Hematopoietic multipotent progenitor cell treated with erythropoietin and hydrocortisone succinate and interleukin-3 and kit ligand, for 17 days (in vitro differentiated cells): ENCODE measurements at regions not wholly inside any gene's neighbourhood (a gene's known extent, or its start where the extent isn't known, plus 50 kb on each side); places are given as distances from the start of the nearest gene placed in this dataset.
"Not testable (repeated sequence)": the region's sequence is repeated elsewhere in the genome, so short reads cannot be mapped to it uniquely, and the experiment has no call there.

Experiments
- DNase-seq: peaks from one replicate; pipeline ENCODE4 v3.0.0-alpha.2; 2015; ENCODE audit warnings: low spot score

- no peak for DNase-seq
Observed at GRCh38 chr7:101708223-101708622, 79.1 kb upstream of the MYL10 start.

- no peak for DNase-seq
Observed at GRCh38 chr7:101712652-101713051, 83.6 kb upstream of the MYL10 start.

GRCh38 chr7:101714097-101714496, 85.0 kb upstream of the MYL10 start:
- DNase-seq: no peak

- DNase-seq: no peak
Observed at GRCh38 chr7:101717628-101718357, 88.7 kb upstream of the MYL10 start.

- DNase-seq: no peak
Observed at GRCh38 chr7:101718363-101719122, 89.4 kb upstream of the MYL10 start.

- no peak for DNase-seq
Observed at GRCh38 chr7:101719123-101719470, 90.0 kb upstream of the MYL10 start.

- no peak for DNase-seq
Observed at GRCh38 chr7:101720324-101720723, 91.2 kb upstream of the MYL10 start.

GRCh38 chr7:101722247-101722646, 93.2 kb upstream of the MYL10 start:
- DNase-seq: no peak

GRCh38 chr7:101723835-101724234, 93.6 kb upstream of the CUX1 start:
- no peak for DNase-seq

GRCh38 chr7:101724957-101725356, 92.5 kb upstream of the CUX1 start:
- no peak for DNase-seq

- no peak for DNase-seq
Observed at GRCh38 chr7:101725921-101726320, 91.5 kb upstream of the CUX1 start.

GRCh38 chr7:101727184-101727583, 90.2 kb upstream of the CUX1 start:
- no peak for DNase-seq

GRCh38 chr7:101728128-101728527, 89.3 kb upstream of the CUX1 start:
- DNase-seq: no peak

GRCh38 chr7:101728873-101729240, 88.6 kb upstream of the CUX1 start:
- DNase-seq: not testable (repeated sequence)

- DNase-seq: no peak
Observed at GRCh38 chr7:101729241-101729883, 88.1 kb upstream of the CUX1 start.

GRCh38 chr7:101731502-101732084, 85.8 kb upstream of the CUX1 start:
- DNase-seq: no peak

GRCh38 chr7:101733713-101734475, 83.5 kb upstream of the CUX1 start:
- DNase-seq: no peak

- no peak for DNase-seq
Observed at GRCh38 chr7:101736084-101736483, 81.3 kb upstream of the CUX1 start.

- no peak for DNase-seq
Observed at GRCh38 chr7:101739775-101740398, 77.5 kb upstream of the CUX1 start.

- DNase-seq: no peak
Observed at GRCh38 chr7:101740981-101741725, 76.3 kb upstream of the CUX1 start.
